SIG-M5 treated with dmso at 0.1 percent for 504 hours (cell line): ENCODE measurements at regions not wholly inside any gene's neighbourhood (a gene's known extent, or its start where the extent isn't known, plus 50 kb on each side); places are given as distances from the start of the nearest gene placed in this dataset.

Source experiments
- DNase-seq: peaks from one replicate; lab custom pipeline; 2025; ENCODE audit not compliant: unreplicated experiment; lab: John Stamatoyannopoulos, UW

- DNase-seq, result no peak
Observed at GRCh38 chr3:145942052-145942451, 218.9 kb downstream of the PLOD2 start.

- no peak for DNase-seq
Observed at GRCh38 chr3:145943952-145944351, 217.0 kb downstream of the PLOD2 start.

GRCh38 chr3:145951441-145951840, 209.5 kb downstream of the PLOD2 start:
- no peak for DNase-seq

- no peak for DNase-seq
Observed at GRCh38 chr3:145952536-145952935, 208.4 kb downstream of the PLOD2 start.

GRCh38 chr3:145953316-145953715, 207.7 kb downstream of the PLOD2 start:
- DNase-seq, result no peak

GRCh38 chr3:145959457-145960088, 201.4 kb downstream of the PLOD2 start:
- no peak for DNase-seq

GRCh38 chr3:145963111-145963510, 197.9 kb downstream of the PLOD2 start:
- DNase-seq, result no peak

GRCh38 chr3:145967043-145967442, 193.9 kb downstream of the PLOD2 start:
- no peak for DNase-seq

GRCh38 chr3:145971186-145971585, 189.8 kb downstream of the PLOD2 start:
- no peak for DNase-seq

- DNase-seq, result no peak
Observed at GRCh38 chr3:145972851-145973250, 188.1 kb downstream of the PLOD2 start.

- DNase-seq, result no peak
Observed at GRCh38 chr3:145981056-145981455, 179.9 kb downstream of the PLOD2 start.

- no peak for DNase-seq
Observed at GRCh38 chr3:145983101-145983500, 177.9 kb downstream of the PLOD2 start.
